ENCODE measurements at regions not wholly inside any gene's neighbourhood (a gene's known extent, or its start where the extent isn't known, plus 50 kb on each side); places are given as distances from the start of the nearest gene placed in this dataset.
A peak's percentile ranks its signal among the peaks of the same experiment; 100 is the strongest.
"Not testable (repeated sequence)": the region's sequence is repeated elsewhere in the genome, so short reads cannot be mapped to it uniquely, and the experiment has no call there.

DNA sequence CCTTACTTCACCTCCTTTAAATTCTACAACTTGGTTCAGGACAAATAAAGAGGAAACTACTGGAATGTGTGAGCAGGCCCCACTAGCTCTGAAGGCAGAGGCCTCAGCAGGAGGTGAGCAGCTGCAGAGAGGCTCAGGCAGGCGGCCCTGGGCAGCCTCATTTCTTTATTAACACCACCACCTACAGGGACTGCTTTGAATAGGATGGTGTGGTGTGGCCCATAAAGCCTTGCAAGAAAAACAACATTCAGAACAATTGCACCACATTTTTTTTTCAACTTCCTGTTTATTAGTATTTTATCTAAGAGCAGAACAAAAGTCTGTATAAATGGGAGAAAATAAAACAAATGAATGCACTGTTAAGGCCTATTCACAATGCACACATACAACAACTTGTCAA, 333.7 kb downstream of the BCL2L11 start:
- H3K9me3 Mint-ChIP-seq (ENCODE audit: insufficient read depth); H3K27ac ChIP-seq (ENCODE audit: low read length in 2 of 2); H3K4me3 Mint-ChIP-seq; POLR2A ChIA-PET; H3K27ac Mint-ChIP-seq; H3K36me3 ChIP-seq (replicated peaks in 1 of 2; ENCODE audit: control extremely low read depth in 1 of 2, control insufficient read depth in 1 of 2, extremely low read depth in 1 of 2, insufficient read depth in 2 of 2, low read length in 1 of 2); H3K79me2 ChIP-seq (ENCODE audit: control insufficient read depth, insufficient read depth, low read length); H3K27me3 Mint-ChIP-seq; H3K9ac ChIP-seq (ENCODE audit: low read length); H3K9me3 ChIP-seq (ENCODE audit: control extremely low read depth in 1 of 3, control insufficient read depth in 2 of 3, insufficient read depth in 1 of 3, low read length in 2 of 3); H3K4me1 Mint-ChIP-seq; H4K20me1 ChIP-seq (ENCODE audit: control insufficient read depth, insufficient read depth, low read length, poor library complexity, severe bottlenecking); H2AFZ ChIP-seq (ENCODE audit: insufficient read depth, low read depth, low read length, poor library complexity, severe bottlenecking); H3K4me1 ChIP-seq (ENCODE audit: control insufficient read depth in 2 of 2, insufficient read depth in 2 of 2, low read length in 2 of 2); H3K4me2 ChIP-seq (replicated peaks; ENCODE audit: low read depth, low read length, poor library complexity, severe bottlenecking); H3K4me3 ChIP-seq (ENCODE audit: control extremely low read depth in 1 of 5, extremely low read depth in 1 of 5, insufficient read depth in 1 of 5, low read depth in 2 of 5, low read length in 4 of 5); H3K27me3 ChIP-seq (replicated peaks in 1 of 4; ENCODE audit: control extremely low read depth in 1 of 4, control insufficient read depth in 3 of 4, insufficient read depth in 4 of 4, low read length in 3 of 4): not testable (repeated sequence)
- peak; percentile 97 for ATAC-seq (ENCODE audit: low read depth)
- no CpG with 5 or more reads among the region's 1 CpG for WGBS (ENCODE audit: insufficient coverage)
- CTCF ChIA-PET: interaction anchor here (0.7 kb wide), 1 partner anchor 426 kb away, joined by 3 read pairs; no protein-coding TSS in a partner anchor
- intact Hi-C loops (cut with micrococcal nuclease): loop anchor here (10.0 kb wide), 1 partner anchor 640 kb away; no protein-coding TSS in a partner anchor
- TF ChIP-seq, protein P1, sequence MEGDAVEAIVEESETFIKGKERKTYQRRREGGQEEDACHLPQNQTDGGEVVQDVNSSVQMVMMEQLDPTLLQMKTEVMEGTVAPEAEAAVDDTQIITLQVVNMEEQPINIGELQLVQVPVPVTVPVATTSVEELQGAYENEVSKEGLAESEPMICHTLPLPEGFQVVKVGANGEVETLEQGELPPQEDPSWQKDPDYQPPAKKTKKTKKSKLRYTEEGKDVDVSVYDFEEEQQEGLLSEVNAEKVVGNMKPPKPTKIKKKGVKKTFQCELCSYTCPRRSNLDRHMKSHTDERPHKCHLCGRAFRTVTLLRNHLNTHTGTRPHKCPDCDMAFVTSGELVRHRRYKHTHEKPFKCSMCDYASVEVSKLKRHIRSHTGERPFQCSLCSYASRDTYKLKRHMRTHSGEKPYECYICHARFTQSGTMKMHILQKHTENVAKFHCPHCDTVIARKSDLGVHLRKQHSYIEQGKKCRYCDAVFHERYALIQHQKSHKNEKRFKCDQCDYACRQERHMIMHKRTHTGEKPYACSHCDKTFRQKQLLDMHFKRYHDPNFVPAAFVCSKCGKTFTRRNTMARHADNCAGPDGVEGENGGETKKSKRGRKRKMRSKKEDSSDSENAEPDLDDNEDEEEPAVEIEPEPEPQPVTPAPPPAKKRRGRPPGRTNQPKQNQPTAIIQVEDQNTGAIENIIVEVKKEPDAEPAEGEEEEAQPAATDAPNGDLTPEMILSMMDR (IDR thresholded peaks at IDR 0.05): peak; percentile 38
- peak; percentile 64 for DNase-seq

GRCh38 chr2:111455016-111456015, 334.6 kb downstream of the BCL2L11 start:
- POLR2A ChIA-PET; H3K4me3 ChIP-seq (ENCODE audit: control extremely low read depth in 1 of 5, extremely low read depth in 1 of 5, insufficient read depth in 1 of 5, low read depth in 2 of 5, low read length in 4 of 5); H4K20me1 ChIP-seq (ENCODE audit: control insufficient read depth, insufficient read depth, low read length, poor library complexity, severe bottlenecking); H3K36me3 ChIP-seq (replicated peaks in 1 of 2; ENCODE audit: control extremely low read depth in 1 of 2, control insufficient read depth in 1 of 2, extremely low read depth in 1 of 2, insufficient read depth in 2 of 2, low read length in 1 of 2); H3K9me3 Mint-ChIP-seq (ENCODE audit: insufficient read depth); DNase-seq; H3K27me3 ChIP-seq (replicated peaks in 1 of 4; ENCODE audit: control extremely low read depth in 1 of 4, control insufficient read depth in 3 of 4, insufficient read depth in 4 of 4, low read length in 3 of 4); H3K4me3 Mint-ChIP-seq; H3K27ac Mint-ChIP-seq; H3K27me3 Mint-ChIP-seq; H2AFZ ChIP-seq (ENCODE audit: insufficient read depth, low read depth, low read length, poor library complexity, severe bottlenecking); CTCF ChIA-PET; H3K9ac ChIP-seq (ENCODE audit: low read length); H3K4me2 ChIP-seq (replicated peaks; ENCODE audit: low read depth, low read length, poor library complexity, severe bottlenecking); ATAC-seq (ENCODE audit: low read depth); H3K79me2 ChIP-seq (ENCODE audit: control insufficient read depth, insufficient read depth, low read length); H3K27ac ChIP-seq (ENCODE audit: low read length in 2 of 2); H3K4me1 ChIP-seq (ENCODE audit: control insufficient read depth in 2 of 2, insufficient read depth in 2 of 2, low read length in 2 of 2); H3K9me3 ChIP-seq (ENCODE audit: control extremely low read depth in 1 of 3, control insufficient read depth in 2 of 3, insufficient read depth in 1 of 3, low read length in 2 of 3); H3K4me1 Mint-ChIP-seq: not testable (repeated sequence)
- intact Hi-C loops (cut with micrococcal nuclease): loop anchor here (10.0 kb wide), 1 partner anchor 641 kb away; no protein-coding TSS in a partner anchor
- WGBS (ENCODE audit: insufficient coverage): no CpG with 5 or more reads among the region's 9 CpGs

DNA sequence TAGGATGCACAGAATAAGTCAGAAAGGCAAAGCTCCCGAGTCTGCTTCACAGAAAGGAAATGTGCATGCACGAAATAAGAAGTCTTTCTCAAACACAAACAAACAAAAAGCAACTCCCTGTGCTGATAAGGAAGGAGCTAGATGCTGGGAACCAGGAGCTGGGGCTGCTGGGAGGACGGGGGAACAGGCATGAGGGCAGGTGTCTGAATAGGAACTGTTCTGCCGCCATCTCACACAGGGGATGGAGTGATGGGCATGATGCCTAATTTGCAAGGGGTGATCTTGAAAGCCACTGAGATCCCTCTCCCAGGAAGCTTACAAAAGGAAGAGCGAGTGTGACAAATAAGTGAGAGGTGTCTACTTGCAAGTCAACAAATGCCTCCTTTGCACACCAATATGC, 336.5 kb downstream of the BCL2L11 start:
- ATAC-seq (ENCODE audit: low read depth); H3K4me1 ChIP-seq (ENCODE audit: control insufficient read depth in 2 of 2, insufficient read depth in 2 of 2, low read length in 2 of 2); DNase-seq; H3K27me3 ChIP-seq (replicated peaks in 1 of 4; ENCODE audit: control extremely low read depth in 1 of 4, control insufficient read depth in 3 of 4, insufficient read depth in 4 of 4, low read length in 3 of 4); H3K27me3 Mint-ChIP-seq; H3K4me3 ChIP-seq (ENCODE audit: control extremely low read depth in 1 of 5, extremely low read depth in 1 of 5, insufficient read depth in 1 of 5, low read depth in 2 of 5, low read length in 4 of 5); H3K9me3 ChIP-seq (ENCODE audit: control extremely low read depth in 1 of 3, control insufficient read depth in 2 of 3, insufficient read depth in 1 of 3, low read length in 2 of 3); H3K9me3 Mint-ChIP-seq (ENCODE audit: insufficient read depth); H4K20me1 ChIP-seq (ENCODE audit: control insufficient read depth, insufficient read depth, low read length, poor library complexity, severe bottlenecking); POLR2A ChIA-PET; H3K4me1 Mint-ChIP-seq; H3K27ac ChIP-seq (ENCODE audit: low read length in 2 of 2); CTCF ChIA-PET; H3K36me3 ChIP-seq (replicated peaks in 1 of 2; ENCODE audit: control extremely low read depth in 1 of 2, control insufficient read depth in 1 of 2, extremely low read depth in 1 of 2, insufficient read depth in 2 of 2, low read length in 1 of 2); H3K79me2 ChIP-seq (ENCODE audit: control insufficient read depth, insufficient read depth, low read length); H3K9ac ChIP-seq (ENCODE audit: low read length); H3K27ac Mint-ChIP-seq; H2AFZ ChIP-seq (ENCODE audit: insufficient read depth, low read depth, low read length, poor library complexity, severe bottlenecking); H3K4me3 Mint-ChIP-seq; H3K4me2 ChIP-seq (replicated peaks; ENCODE audit: low read depth, low read length, poor library complexity, severe bottlenecking): not testable (repeated sequence)
- intact Hi-C loops (cut with micrococcal nuclease): loop anchor here (10.0 kb wide), 1 partner anchor 642 kb away; no protein-coding TSS in a partner anchor
- WGBS (ENCODE audit: insufficient coverage): 100% methylated on average over 1 of the region's 5 CpGs
